Transverse colon (tissue), 4 donors: ENCODE measurements at regions not wholly inside any gene's neighbourhood (a gene's known extent, or its start where the extent isn't known, plus 50 kb on each side); places are given as distances from the start of the nearest gene placed in this dataset.

ENCODE experiments used
- DNase-seq: peaks from one replicate; pipeline ENCODE4 v3.0.0-alpha.2; 2019
- H3K27ac ChIP-seq, 4 donors: fragments of 200-600 bp; sonication (generic); 2 replicates each; pipeline ENCODE4 v1.5.1; 2016 to 2018; ENCODE audit warnings: inconsistent platforms in 4 of 4
- H3K27me3 ChIP-seq: fragments of 200-600 bp; sonication (generic); 2 replicates; pipeline ENCODE4 v1.5.1; 2017; ENCODE audit warnings: inconsistent platforms
- H3K36me3 ChIP-seq, 4 donors: fragments of 200-600 bp; sonication (generic); 2 replicates each; pipeline ENCODE4 v1.5.1; 2017 to 2019; ENCODE audit warnings: inconsistent platforms in 4 of 4
- H3K4me1 ChIP-seq, 4 donors: fragments of 200-600 bp; sonication (generic); 2 replicates each; pipeline ENCODE4 v1.5.1; 2017 to 2020; ENCODE audit warnings: inconsistent platforms in 4 of 4
- H3K4me3 ChIP-seq, 4 donors: fragments of 200-600 bp; sonication (generic); 1 replicate in 1 of 4; 2 replicates in 3 of 4; pipeline versions ENCODE4 v1.5.1 to v1.6.1; 2017 to 2019; ENCODE audit warnings: inconsistent platforms in 4 of 4
- H3K9me3 ChIP-seq, 2 donors: fragments of 200-600 bp; sonication (generic); 2 replicates each; pipeline ENCODE4 v1.5.1; 2017 to 2019; ENCODE audit warnings: inconsistent platforms in 2 of 2
- EP300 ChIP-seq: sonication (generic); formaldehyde crosslinking; IDR thresholded peaks from one replicate; pipeline ENCODE4 v1.6.1; 2017; ENCODE audit warnings: antibody characterized with exemption, low read depth
- POLR2A ChIP-seq: fragments of 450-650 bp; IDR thresholded peaks from one replicate; pipeline ENCODE4 v1.6.1; 2016; ENCODE audit warnings: antibody characterized with exemption, mild to moderate bottlenecking, moderate library complexity
- POLR2AphosphoS5 ChIP-seq, 3 donors: sonication (generic); formaldehyde crosslinking; IDR thresholded peaks; one replicate each; pipeline ENCODE4 v1.6.1; 2016; ENCODE audit warnings: antibody characterized with exemption in 3 of 3
- WGBS, 2 donors: methylation state at CpG; one replicate each; pipeline ENCODE4 v1.1.5; 2018; ENCODE audit warnings: low coverage in 1 of 2; 5-methylcytosine and 5-hydroxymethylcytosine counted together
- in situ Hi-C, 4 donors: fragments of 200-750 bp; cut with MboI; loops; one replicate each; pipeline versions ENCODE4 v1.15.0 to v1.15.1; 2017; ENCODE audit warnings: low sequenced_read_pairs in 3 of 4, low pct_ligation_motif_present in 1 of 4, low pct_unique_long_range_greater_than_20kb in 1 of 4
- intact Hi-C: fragments of 100-400 bp; cut with DNase I; formaldehyde crosslinking; loops from one replicate; pipeline ENCODE4 v1.15.1; 2023; ENCODE audit warnings: low total_unique reads
- TF ChIP-seq, protein P1 (sequence below), 5 experiments: fragments of 200-600 bp in 3 of 5; fragments of 450-650 bp in 2 of 5; sonication (generic) in 3 of 5; IDR thresholded peaks; 1 replicate in 2 of 5; 2 replicates in 3 of 5; pipeline ENCODE4 v1.5.1; 2016 to 2017; ENCODE audit warnings: antibody characterized with exemption in 5 of 5, inconsistent platforms in 3 of 5, mild to moderate bottlenecking in 2 of 5, moderate library complexity in 1 of 5

DNA sequence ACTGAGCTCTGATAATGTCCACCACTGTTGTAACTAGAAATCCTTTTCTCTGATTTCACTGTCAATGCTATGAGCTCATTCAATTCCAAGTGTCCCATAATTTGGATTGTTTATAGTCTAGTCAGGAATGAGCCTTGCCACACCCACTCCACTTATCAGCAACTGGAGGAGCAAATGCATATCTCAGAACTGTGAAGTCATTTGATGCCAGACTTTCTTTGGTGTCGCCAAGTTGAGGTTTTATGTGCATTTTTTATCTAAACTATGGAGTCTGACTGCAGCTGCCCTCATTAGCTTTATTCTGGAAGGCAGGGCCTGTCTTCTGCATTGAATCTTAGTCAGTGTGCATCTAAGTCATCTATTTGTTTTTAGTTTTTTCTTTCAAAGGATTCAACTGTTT lies 361.3 kb downstream of the PMP22 start:
- in situ Hi-C loops (no loop called here), intact Hi-C loops (no loop called here)
- 31% methylated on average over 1 of the region's 1 CpG; no CpG with 5 or more reads in 1 of the 2 donors for WGBS, 2 donors
- no peak for TF ChIP-seq POLR2AphosphoS5 (IDR thresholded peaks at IDR 0.05)
- no peak for TF ChIP-seq EP300
- no peak for TF ChIP-seq POLR2A
- Histone ChIP-seq H3K9me3 (no peaks in the 10 kb centered on the region), H3K4me1 (no peaks in the 10 kb centered on the region), H3K27ac (no peak overlapping the region), H3K27me3 (no peaks in the 10 kb centered on the region), H3K36me3 (no peaks in the 10 kb centered on the region), H3K4me3 (no peak overlapping the region)
- no peak for DNase-seq

DNA sequence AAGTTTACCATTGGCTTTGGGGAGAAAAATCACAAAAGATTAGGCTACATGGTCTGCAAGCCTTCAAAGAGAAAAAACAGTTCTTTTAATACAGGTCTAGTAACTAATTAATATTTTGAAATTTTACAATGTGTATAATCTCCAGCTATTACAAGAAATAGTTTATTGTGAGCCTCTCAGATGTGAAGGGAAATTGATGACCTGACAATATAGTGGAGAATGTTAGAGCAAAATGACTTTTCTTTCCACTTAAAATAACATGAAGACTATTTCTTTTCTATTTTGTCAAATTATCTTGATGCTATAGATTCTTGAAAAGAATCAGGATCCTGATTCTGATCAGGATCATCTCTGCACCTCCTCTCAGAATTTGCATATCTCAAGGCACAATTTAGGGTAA lies 362.3 kb downstream of the PMP22 start:
- TF ChIP-seq POLR2AphosphoS5 (IDR thresholded peaks at IDR 0.05): no peak
- no peak for TF ChIP-seq EP300
- TF ChIP-seq POLR2A: no peak
- TF ChIP-seq, protein P1, sequence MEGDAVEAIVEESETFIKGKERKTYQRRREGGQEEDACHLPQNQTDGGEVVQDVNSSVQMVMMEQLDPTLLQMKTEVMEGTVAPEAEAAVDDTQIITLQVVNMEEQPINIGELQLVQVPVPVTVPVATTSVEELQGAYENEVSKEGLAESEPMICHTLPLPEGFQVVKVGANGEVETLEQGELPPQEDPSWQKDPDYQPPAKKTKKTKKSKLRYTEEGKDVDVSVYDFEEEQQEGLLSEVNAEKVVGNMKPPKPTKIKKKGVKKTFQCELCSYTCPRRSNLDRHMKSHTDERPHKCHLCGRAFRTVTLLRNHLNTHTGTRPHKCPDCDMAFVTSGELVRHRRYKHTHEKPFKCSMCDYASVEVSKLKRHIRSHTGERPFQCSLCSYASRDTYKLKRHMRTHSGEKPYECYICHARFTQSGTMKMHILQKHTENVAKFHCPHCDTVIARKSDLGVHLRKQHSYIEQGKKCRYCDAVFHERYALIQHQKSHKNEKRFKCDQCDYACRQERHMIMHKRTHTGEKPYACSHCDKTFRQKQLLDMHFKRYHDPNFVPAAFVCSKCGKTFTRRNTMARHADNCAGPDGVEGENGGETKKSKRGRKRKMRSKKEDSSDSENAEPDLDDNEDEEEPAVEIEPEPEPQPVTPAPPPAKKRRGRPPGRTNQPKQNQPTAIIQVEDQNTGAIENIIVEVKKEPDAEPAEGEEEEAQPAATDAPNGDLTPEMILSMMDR (IDR thresholded peaks at IDR 0.05): no peak
- Histone ChIP-seq H3K9me3 (no peaks in the 10 kb centered on the region), H3K4me1 (no peaks in the 10 kb centered on the region), H3K27ac (no peak overlapping the region), H3K27me3 (no peaks in the 10 kb centered on the region), H3K4me3 (no peak overlapping the region), H3K36me3 (no peaks in the 10 kb centered on the region)
- intact Hi-C loops (no loop called here), in situ Hi-C loops (no loop called here)
- DNase-seq: no peak

DNA sequence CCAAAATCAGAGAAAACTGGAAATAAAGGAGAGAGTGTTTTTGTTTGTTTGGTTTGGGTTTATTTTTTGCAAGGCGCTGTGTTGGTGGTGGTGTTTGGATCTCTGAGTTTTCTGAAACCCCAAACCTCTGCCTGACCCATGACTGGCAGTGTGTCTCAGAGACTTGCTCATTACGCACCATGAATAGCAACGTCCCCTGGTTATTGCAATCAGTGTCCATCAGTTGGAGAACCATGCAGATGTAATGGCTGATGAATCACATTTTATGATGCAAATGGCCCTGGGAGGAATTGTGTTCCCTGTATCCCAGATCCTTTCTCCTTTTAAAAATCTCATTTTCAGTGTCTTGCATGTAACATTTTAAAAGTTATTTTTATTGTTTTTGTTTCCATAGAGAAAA lies 362.8 kb downstream of the PMP22 start:
- WGBS, 2 donors: 79 to 100% methylated on average over 1 to 3 of the region's 3 CpGs
- in situ Hi-C loops: no loop called here
- TF ChIP-seq EP300: no peak
- no peak for TF ChIP-seq POLR2A
- TF ChIP-seq, protein P1 (IDR thresholded peaks at IDR 0.05): no peak
- TF ChIP-seq POLR2AphosphoS5 (IDR thresholded peaks at IDR 0.05): no peak
- Histone ChIP-seq H3K4me3 (no peak overlapping the region), H3K9me3 (no peaks in the 10 kb centered on the region), H3K4me1 (no peaks in the 10 kb centered on the region), H3K36me3 (no peaks in the 10 kb centered on the region), H3K27me3 (no peaks in the 10 kb centered on the region), H3K27ac (no peak overlapping the region)
- intact Hi-C loops: no loop called here
- DNase-seq: no peak

- intact Hi-C loops: no loop called here
- H3K4me3 ChIP-seq: no peak overlapping the region
- no peaks in the 10 kb centered on the region for H3K36me3 ChIP-seq
- no peaks in the 10 kb centered on the region for H3K9me3 ChIP-seq
- no peaks in the 10 kb centered on the region for H3K4me1 ChIP-seq
- WGBS, 2 donors: 47 to 65% methylated on average over 2 of the region's 2 CpGs
- no peak overlapping the region for H3K27ac ChIP-seq
- in situ Hi-C loops: no loop called here
- H3K27me3 ChIP-seq: no peaks in the 10 kb centered on the region
- TF ChIP-seq POLR2A (no peak), EP300 (no peak), POLR2AphosphoS5 (IDR thresholded peaks at IDR 0.05) (no peak)
- TF ChIP-seq, protein P1 (IDR thresholded peaks at IDR 0.05): no peak
- DNase-seq: no peak
Observed at GRCh38 chr17:14901376-14901775, 363.8 kb downstream of the PMP22 start.

- Histone ChIP-seq H3K4me3 (no peak overlapping the region), H3K27me3 (no peaks in the 10 kb centered on the region), H3K27ac (no peak overlapping the region), H3K36me3 (no peaks in the 10 kb centered on the region), H3K9me3 (peaks cover 26 to 33% of the 10 kb centered on the region in 2 donors), H3K4me1 (no peaks in the 10 kb centered on the region)
- WGBS, 2 donors: 95% methylated on average over 2 of the region's 2 CpGs; no CpG with 5 or more reads in 1 of the 2 donors
- DNase-seq: no peak
- no peak for TF ChIP-seq POLR2AphosphoS5 (IDR thresholded peaks at IDR 0.05)
- TF ChIP-seq EP300: no peak
- no peak for TF ChIP-seq POLR2A
- TF ChIP-seq, protein P1 (IDR thresholded peaks at IDR 0.05): no peak
- in situ Hi-C loops: loop anchor here in 1 of 4 donors (25.0 kb wide), 1 partner anchor 324 kb away; no protein-coding TSS in a partner anchor
- intact Hi-C loops: no loop called here
Observed at GRCh38 chr17:14886200-14886739, 378.9 kb downstream of the PMP22 start.
